ENCODE measurements at regions not wholly inside any gene's neighbourhood (a gene's known extent, or its start where the extent isn't known, plus 50 kb on each side); places are given as distances from the start of the nearest gene placed in this dataset.

DNA sequence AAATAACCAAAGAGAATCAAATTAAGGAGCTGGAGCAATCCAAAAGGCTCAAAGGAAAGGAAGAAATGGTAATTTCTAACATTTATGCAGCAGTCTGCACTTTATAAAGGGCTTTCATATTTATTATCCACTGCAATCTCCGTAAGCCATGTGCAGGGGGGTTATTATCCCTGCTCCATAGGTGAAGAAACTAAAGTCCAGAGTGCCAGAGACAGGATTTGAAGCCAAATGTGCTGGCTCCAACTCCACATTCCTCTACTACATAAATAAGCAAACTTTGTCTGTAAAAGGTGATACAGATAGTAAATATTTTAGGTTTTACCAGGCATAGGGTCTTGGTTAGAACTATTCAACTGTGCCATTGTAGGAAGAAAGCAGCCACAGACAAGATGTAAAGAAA is 221.4 kb downstream of the MINAR1 start:
- no peak overlapping the region for H3K4me3 ChIP-seq (ENCODE audit: low read length)
- no peak for DNase-seq (ENCODE audit: low read depth)
- TF ChIP-seq, protein P1, sequence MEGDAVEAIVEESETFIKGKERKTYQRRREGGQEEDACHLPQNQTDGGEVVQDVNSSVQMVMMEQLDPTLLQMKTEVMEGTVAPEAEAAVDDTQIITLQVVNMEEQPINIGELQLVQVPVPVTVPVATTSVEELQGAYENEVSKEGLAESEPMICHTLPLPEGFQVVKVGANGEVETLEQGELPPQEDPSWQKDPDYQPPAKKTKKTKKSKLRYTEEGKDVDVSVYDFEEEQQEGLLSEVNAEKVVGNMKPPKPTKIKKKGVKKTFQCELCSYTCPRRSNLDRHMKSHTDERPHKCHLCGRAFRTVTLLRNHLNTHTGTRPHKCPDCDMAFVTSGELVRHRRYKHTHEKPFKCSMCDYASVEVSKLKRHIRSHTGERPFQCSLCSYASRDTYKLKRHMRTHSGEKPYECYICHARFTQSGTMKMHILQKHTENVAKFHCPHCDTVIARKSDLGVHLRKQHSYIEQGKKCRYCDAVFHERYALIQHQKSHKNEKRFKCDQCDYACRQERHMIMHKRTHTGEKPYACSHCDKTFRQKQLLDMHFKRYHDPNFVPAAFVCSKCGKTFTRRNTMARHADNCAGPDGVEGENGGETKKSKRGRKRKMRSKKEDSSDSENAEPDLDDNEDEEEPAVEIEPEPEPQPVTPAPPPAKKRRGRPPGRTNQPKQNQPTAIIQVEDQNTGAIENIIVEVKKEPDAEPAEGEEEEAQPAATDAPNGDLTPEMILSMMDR (conservative IDR thresholded peaks at IDR 0.05; ENCODE audit: low read depth, low read length) = no peak

DNA sequence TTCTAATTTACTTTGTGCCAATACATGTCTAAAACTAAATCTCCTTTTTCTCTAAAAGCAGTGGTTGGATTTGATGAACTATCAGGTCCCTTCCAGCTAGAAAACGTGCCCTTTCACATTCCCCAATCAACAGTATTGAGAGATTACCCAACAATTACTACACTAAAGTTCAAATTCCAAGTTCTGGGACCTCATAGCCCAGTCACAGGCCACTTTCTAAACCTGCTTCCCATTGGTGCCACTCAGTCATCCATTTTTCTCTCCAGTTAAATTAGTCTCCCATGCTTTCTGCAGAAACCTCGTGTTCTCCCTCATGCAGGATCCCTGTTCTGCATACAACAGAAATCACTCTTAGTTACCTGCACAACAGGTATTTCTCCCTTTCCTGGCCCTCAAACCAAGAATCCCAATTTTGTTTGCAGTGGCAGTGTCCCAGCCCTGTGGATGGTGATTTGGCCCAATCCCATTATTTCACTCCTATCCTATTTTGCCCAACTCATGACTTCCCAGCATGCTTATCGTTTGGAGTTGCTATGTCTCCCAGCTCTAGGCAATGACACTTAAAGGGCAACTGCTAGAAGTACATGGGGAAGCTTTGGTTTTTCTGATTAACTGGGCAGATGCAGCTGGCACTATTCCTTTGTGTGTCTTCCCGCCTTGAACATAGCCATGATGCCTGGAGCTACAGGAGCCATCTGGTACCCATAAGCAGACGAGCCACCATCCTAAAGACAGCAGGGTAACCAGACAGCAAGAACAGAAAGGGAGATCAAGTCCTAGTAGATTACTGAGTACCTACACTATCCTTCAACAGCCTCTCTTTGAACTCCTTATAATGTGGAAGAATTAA is 224.2 kb downstream of the MINAR1 start:
- TF ChIP-seq, protein P1 (conservative IDR thresholded peaks at IDR 0.05; ENCODE audit: low read depth, low read length) = no peak
- no peak for DNase-seq (ENCODE audit: low read depth)
- no peak overlapping the region for H3K4me3 ChIP-seq (ENCODE audit: low read length)

DNA sequence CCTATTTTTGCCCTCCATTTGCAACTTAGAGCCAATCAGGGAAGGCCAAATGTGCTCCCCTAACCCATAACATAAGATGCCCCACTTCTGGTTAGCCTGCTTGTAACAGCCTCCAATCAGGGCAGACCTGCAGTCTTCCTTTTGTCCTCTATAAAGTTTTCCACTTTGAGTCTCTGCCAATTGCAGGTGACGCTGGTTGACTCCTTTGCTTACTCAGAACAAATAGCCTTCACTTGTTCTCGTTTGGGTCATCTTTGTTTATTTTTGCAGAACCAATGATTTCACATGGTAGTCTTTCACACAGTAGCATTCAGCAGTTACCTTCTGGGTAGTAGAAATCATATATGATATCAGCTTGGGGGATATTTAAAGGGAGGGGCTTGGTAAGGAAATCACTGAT is 225.6 kb downstream of the MINAR1 start:
- no peak for DNase-seq (ENCODE audit: low read depth)
- H3K4me3 ChIP-seq (ENCODE audit: low read length) = no peak overlapping the region
- TF ChIP-seq, protein P1 (conservative IDR thresholded peaks at IDR 0.05; ENCODE audit: low read depth, low read length) = no peak

DNA sequence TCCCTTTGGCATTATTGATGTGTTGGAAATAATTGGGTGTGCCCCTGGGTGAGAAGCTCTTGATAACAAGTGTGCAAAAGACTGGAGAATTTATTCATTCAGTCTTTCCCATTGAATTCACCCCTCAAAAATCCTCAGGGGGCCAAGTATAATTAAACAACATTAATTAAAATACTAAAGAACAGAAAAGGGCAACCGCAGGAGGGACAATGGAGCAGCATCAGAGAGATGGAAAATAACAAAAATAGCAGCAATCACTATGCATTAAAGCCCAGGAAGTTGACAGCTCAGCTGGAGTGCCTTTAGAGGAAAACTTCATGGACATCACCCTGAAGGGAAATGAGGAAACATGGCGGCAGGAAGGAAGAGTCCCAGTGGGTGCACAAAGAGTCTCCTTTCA is 227.6 kb downstream of the MINAR1 start:
- TF ChIP-seq, protein P1 (conservative IDR thresholded peaks at IDR 0.05; ENCODE audit: low read depth, low read length) = no peak
- no peak for DNase-seq (ENCODE audit: low read depth)
- no peak overlapping the region for H3K4me3 ChIP-seq (ENCODE audit: low read length)

DNA sequence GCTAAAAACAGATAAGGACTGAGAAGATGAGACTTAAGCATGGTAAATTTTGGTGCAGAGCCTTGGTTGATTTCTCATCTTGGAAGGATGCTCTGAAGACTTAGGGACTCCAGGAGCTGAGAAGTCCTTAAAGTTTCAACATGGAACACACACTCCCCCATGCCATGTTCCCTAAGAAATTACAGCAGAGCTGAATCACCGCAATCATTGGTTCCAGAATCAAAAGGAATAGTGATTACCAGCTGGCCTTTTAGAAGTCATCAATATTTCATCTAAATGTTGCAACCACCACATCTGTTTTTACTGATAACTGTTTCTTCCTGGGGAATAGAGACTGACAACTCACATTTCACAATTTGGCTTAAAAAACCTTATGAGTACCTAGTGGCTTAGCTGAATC is 229.3 kb downstream of the MINAR1 start:
- no peak overlapping the region for H3K4me3 ChIP-seq (ENCODE audit: low read length)
- TF ChIP-seq, protein P1 (conservative IDR thresholded peaks at IDR 0.05; ENCODE audit: low read depth, low read length) = no peak
- no peak for DNase-seq (ENCODE audit: low read depth)

DNA sequence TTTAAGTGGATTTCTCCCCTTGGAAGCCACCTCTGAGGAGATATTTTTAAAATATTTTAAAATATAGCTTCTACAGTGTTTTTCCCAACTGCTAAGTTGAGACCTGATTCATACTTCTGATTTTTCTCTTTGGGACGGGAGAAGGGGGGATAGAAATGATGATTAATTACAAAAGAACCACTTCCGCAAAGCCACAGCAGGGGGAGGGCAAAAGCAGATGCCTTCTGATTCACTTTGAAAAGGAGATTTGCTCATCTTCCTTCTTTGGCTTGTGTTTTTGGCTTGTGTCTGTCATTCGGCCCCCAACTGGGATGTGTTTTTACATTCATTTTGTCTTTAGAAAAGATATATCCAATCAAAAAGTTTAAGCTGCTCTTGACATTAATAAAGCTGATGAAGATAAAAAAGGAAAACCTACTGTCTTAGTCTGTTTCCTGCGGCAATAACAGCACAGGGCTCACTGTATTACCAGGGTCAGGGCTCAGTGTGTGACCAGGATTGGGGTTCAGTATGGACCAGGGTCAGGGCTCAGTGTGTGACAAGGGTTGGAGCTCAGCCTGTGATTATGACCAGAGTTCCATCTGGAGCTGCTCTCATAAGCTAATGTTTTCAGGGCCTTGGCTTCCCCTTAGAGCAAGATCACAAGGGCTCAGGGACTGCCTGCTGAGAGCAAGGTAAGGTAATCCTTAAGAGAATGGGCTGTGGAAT is 223.2 kb downstream of the MTHFS start:
- no peak for DNase-seq (ENCODE audit: low read depth)
- H3K4me3 ChIP-seq (ENCODE audit: low read length) = no peak overlapping the region
- TF ChIP-seq, protein P1 (conservative IDR thresholded peaks at IDR 0.05; ENCODE audit: low read depth, low read length) = no peak

DNA sequence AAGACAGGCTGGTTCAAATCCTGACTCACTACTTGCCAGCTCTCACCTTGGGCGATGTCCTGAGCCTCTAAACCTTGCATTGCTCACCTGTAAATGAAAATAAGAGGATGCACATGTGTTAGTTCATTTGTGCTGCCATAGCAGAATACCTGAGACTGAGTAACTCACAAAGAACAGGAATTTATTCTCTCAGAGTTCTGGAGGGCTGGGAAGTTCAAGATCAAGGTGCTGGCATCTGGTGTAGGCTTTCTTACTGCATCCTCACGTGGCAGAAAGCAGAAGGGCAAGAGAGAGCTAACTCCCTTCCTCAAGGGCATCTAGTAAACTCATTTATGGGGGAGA is 222.7 kb downstream of the MTHFS start:
- no peak overlapping the region for H3K4me3 ChIP-seq (ENCODE audit: low read length)
- DNase-seq (ENCODE audit: low read depth) = no peak
- TF ChIP-seq, protein P1 (conservative IDR thresholded peaks at IDR 0.05; ENCODE audit: low read depth, low read length) = no peak

Data from retinal pigment epithelial cell (primary cell).